WERI-Rb-1 (cell line): ENCODE measurements at regions not wholly inside any gene's neighbourhood (a gene's known extent, or its start where the extent isn't known, plus 50 kb on each side); places are given as distances from the start of the nearest gene placed in this dataset.
"Not testable (repeated sequence)": the region's sequence is repeated elsewhere in the genome, so short reads cannot be mapped to it uniquely, and the experiment has no call there.

Experiments used
- DNase-seq: peaks from one replicate; pipeline ENCODE4 v3.0.0-alpha.2; 2020
- H3K27ac ChIP-seq: fragments of 250-450 bp; sonication (Bioruptor Pico); 2 replicates; pipeline ENCODE4 v1.5.1; 2020; ENCODE audit warnings: mild to moderate bottlenecking, moderate library complexity
- H3K27me3 ChIP-seq: fragments of 250-450 bp; sonication (Bioruptor Pico); 2 replicates; pipeline ENCODE4 v1.5.1; 2021; ENCODE audit warnings: mild to moderate bottlenecking, low read depth, moderate library complexity; ENCODE audit not compliant: insufficient read depth, severe bottlenecking
- H3K36me3 ChIP-seq: fragments of 250-450 bp; sonication (Bioruptor Pico); 2 replicates; pipeline ENCODE4 v1.5.1; 2020; ENCODE audit warnings: mild to moderate bottlenecking, moderate library complexity
- H3K4me3 ChIP-seq: 2 replicates; pipeline ENCODE4 v1.5.1; 2011; ENCODE audit warnings: low read depth, mild to moderate bottlenecking, control low read depth, low read length
- H3K9me3 ChIP-seq: fragments of 250-450 bp; sonication (Bioruptor Pico); 2 replicates; pipeline ENCODE4 v1.5.1; 2021; ENCODE audit warnings: mild to moderate bottlenecking, moderate library complexity; ENCODE audit not compliant: severe bottlenecking
- CTCF ChIP-seq: IDR thresholded peaks from 2 replicates; pipeline ENCODE4 v1.5.1; 2011; ENCODE audit warnings: low read depth, mild to moderate bottlenecking, control low read depth, inconsistent platforms, low read length

GRCh38 chr4:151522866-151523519, 114.0 kb downstream of the FHIP1A start:
- Histone ChIP-seq H3K27me3 (no peaks in the 10 kb centered on the region), H3K27ac (no peak overlapping the region), H3K36me3 (no peaks in the 10 kb centered on the region), H3K9me3 (peaks cover 3% of the 10 kb centered on the region), H3K4me3 (no peak overlapping the region)
- no peak for TF ChIP-seq CTCF
- DNase-seq = no peak

- no peak overlapping the region for H3K27ac ChIP-seq
- no peak for DNase-seq
- peaks cover 3% of the 10 kb centered on the region for H3K9me3 ChIP-seq
- H3K27me3 ChIP-seq = no peaks in the 10 kb centered on the region
- no peaks in the 10 kb centered on the region for H3K36me3 ChIP-seq
- TF ChIP-seq CTCF = no peak
- no peak overlapping the region for H3K4me3 ChIP-seq
Measured at GRCh38 chr4:151524610-151525009, 115.6 kb downstream of the FHIP1A start.

- H3K27me3 ChIP-seq, H3K4me3 ChIP-seq, H3K36me3 ChIP-seq, H3K27ac ChIP-seq, DNase-seq, H3K9me3 ChIP-seq: not testable (repeated sequence)
Measured at GRCh38 chr4:151526489-151526888, 117.5 kb downstream of the FHIP1A start.

- no peak for DNase-seq
- H3K27ac ChIP-seq = no peak overlapping the region
- peaks cover 3% of the 10 kb centered on the region for H3K9me3 ChIP-seq
- no peaks in the 10 kb centered on the region for H3K27me3 ChIP-seq
- no peak for TF ChIP-seq CTCF
- H3K36me3 ChIP-seq = no peaks in the 10 kb centered on the region
- H3K4me3 ChIP-seq = no peak overlapping the region
Measured at GRCh38 chr4:151527699-151528098, 118.7 kb downstream of the FHIP1A start.

- H3K36me3 ChIP-seq = no peaks in the 10 kb centered on the region
- peak; percentile 50; the same call in 1 of the 2 replicates for TF ChIP-seq CTCF
- no peak overlapping the region for H3K4me3 ChIP-seq
- DNase-seq = peak; percentile 58
- H3K27ac ChIP-seq = peak overlapping the region; percentile 26
- peaks cover 3% of the 10 kb centered on the region for H3K9me3 ChIP-seq
- no peaks in the 10 kb centered on the region for H3K27me3 ChIP-seq
Measured at GRCh38 chr4:151529187-151529586, 120.2 kb downstream of the FHIP1A start.

- DNase-seq = no peak
- Histone ChIP-seq H3K27ac (no peak overlapping the region), H3K9me3 (peaks cover 3% of the 10 kb centered on the region), H3K4me3 (no peak overlapping the region), H3K27me3 (no peaks in the 10 kb centered on the region), H3K36me3 (no peaks in the 10 kb centered on the region)
- TF ChIP-seq CTCF = no peak
Measured at GRCh38 chr4:151530230-151530629, 121.3 kb downstream of the FHIP1A start.
